AG04450 (cell line): ENCODE measurements at regions not wholly inside any gene's neighbourhood (a gene's known extent, or its start where the extent isn't known, plus 50 kb on each side); places are given as distances from the start of the nearest gene placed in this dataset.

Experiments used
- CTCF ChIA-PET: fragments of 300-600, 350-600 bp; formaldehyde crosslinking; extraction: SDS; loops from one replicate; lab custom pipeline; 2022; ENCODE audit warnings: antibody characterized with exemption, inconsistent platforms; lab: Charles Lee
- POLR2A ChIA-PET: fragments of 350-600 bp; formaldehyde crosslinking; extraction: SDS; loops from one replicate; lab custom pipeline; 2021; ENCODE audit warnings: antibody characterized with exemption, inconsistent platforms; lab: Yijun Ruan, JAX
- DNase-seq: peaks from one replicate; pipeline ENCODE4 v3.0.0-alpha.2; 2011; ENCODE audit warnings: low read depth, low spot score
- H3K27ac ChIP-seq: one replicate; pipeline ENCODE4 v1.5.1; 2012; ENCODE audit warnings: low read depth, low read length, control low read depth
- H3K27me3 ChIP-seq: one replicate; pipeline ENCODE4 v1.6.0; 2012; ENCODE audit warnings: low read length; ENCODE audit not compliant: control insufficient read depth, insufficient read depth
- H3K4me3 ChIP-seq: 2 replicates; pipeline ENCODE4 v1.5.1; 2011; ENCODE audit warnings: mild to moderate bottlenecking, low read depth, low read length, control low read depth
- H3K9me3 ChIP-seq: 2 replicates; pipeline ENCODE4 v1.5.1; 2012; ENCODE audit warnings: low read length; ENCODE audit not compliant: control insufficient read depth, insufficient read depth
- CTCF ChIP-seq: IDR thresholded peaks from 2 replicates; pipeline ENCODE4 v1.5.1; 2011; ENCODE audit warnings: low read depth, low read length, control low read depth, inconsistent platforms

- no peaks in the 10 kb centered on the region; the same call in 1 of the 2 replicates for H3K9me3 ChIP-seq
- no peaks in the 10 kb centered on the region for H3K27me3 ChIP-seq
- CTCF ChIA-PET: no interaction called here
- TF ChIP-seq CTCF: no peak
- no peak overlapping the region for H3K27ac ChIP-seq
- H3K4me3 ChIP-seq: no peak overlapping the region
- DNase-seq: no peak
- POLR2A ChIA-PET: no interaction called here
Measured at GRCh38 chr9:25573281-25573680, 105.0 kb downstream of the TUSC1 start.

- Histone ChIP-seq H3K27ac (no peak overlapping the region), H3K4me3 (no peak overlapping the region), H3K27me3 (no peaks in the 10 kb centered on the region), H3K9me3 (no peaks in the 10 kb centered on the region)
- ChIA-PET CTCF (no interaction called here), POLR2A (no interaction called here)
- no peak for DNase-seq
- no peak for TF ChIP-seq CTCF
Measured at GRCh38 chr9:25571491-25571890, 106.8 kb downstream of the TUSC1 start.

- CTCF ChIA-PET: no interaction called here
- Histone ChIP-seq H3K4me3 (no peak overlapping the region), H3K27ac (no peak overlapping the region), H3K27me3 (no peaks in the 10 kb centered on the region), H3K9me3 (no peaks in the 10 kb centered on the region)
- TF ChIP-seq CTCF: no peak
- POLR2A ChIA-PET: no interaction called here
- DNase-seq: no peak
Measured at GRCh38 chr9:25570802-25571201, 107.4 kb downstream of the TUSC1 start.

- ChIA-PET CTCF (no interaction called here), POLR2A (no interaction called here)
- DNase-seq: no peak
- H3K27ac ChIP-seq: no peak overlapping the region
- TF ChIP-seq CTCF: no peak
- H3K4me3 ChIP-seq: no peak overlapping the region
- no peaks in the 10 kb centered on the region for H3K9me3 ChIP-seq
- H3K27me3 ChIP-seq: no peaks in the 10 kb centered on the region
Measured at GRCh38 chr9:25562101-25562500, 116.1 kb downstream of the TUSC1 start.

GRCh38 chr9:25557645-25558300, 120.5 kb downstream of the TUSC1 start:
- DNase-seq: no peak
- POLR2A ChIA-PET: no interaction called here

More at GRCh38 chr9:25557645-25558300, 120.5 kb downstream of the TUSC1 start:
- no peak overlapping the region for H3K27ac ChIP-seq
- no peaks in the 10 kb centered on the region for H3K9me3 ChIP-seq
- H3K4me3 ChIP-seq: no peak overlapping the region
- CTCF ChIA-PET: no interaction called here
- TF ChIP-seq CTCF: no peak
- no peaks in the 10 kb centered on the region for H3K27me3 ChIP-seq
